Upper lobe of left lung (tissue), 6 donors: ENCODE measurements at regions not wholly inside any gene's neighbourhood (a gene's known extent, or its start where the extent isn't known, plus 50 kb on each side); places are given as distances from the start of the nearest gene placed in this dataset.

Experiments used
- ATAC-seq, 2 donors: fragments of 200-7000 bp; cut with Tn5 transposase; one replicate each; pipeline ENCODE4 v1.9.1; 2022; ENCODE audit warnings: mild to moderate bottlenecking in 2 of 2, moderate library complexity in 2 of 2; ENCODE audit not compliant: low FRiP score in 2 of 2
- DNase-seq, 2 donors: peaks; one replicate each; pipeline ENCODE4 v3.0.0-alpha.2; 2019 to 2020
- H3K27ac ChIP-seq, 4 donors: fragments of 200-600 bp; sonication (generic); one replicate each; pipeline ENCODE4 v1.5.1; 2016 to 2019
- H3K27me3 ChIP-seq, 4 donors: fragments of 200-600 bp; sonication (generic); one replicate each; pipeline ENCODE4 v1.5.1; 2017 to 2019
- H3K36me3 ChIP-seq, 4 donors: fragments of 200-600 bp; sonication (generic); one replicate each; pipeline ENCODE4 v1.5.1; 2016 to 2019
- H3K4me1 ChIP-seq, 4 donors: fragments of 200-600 bp; sonication (generic); one replicate each; pipeline ENCODE4 v1.5.1; 2018 to 2019
- H3K4me3 ChIP-seq, 4 donors: fragments of 200-600 bp; sonication (generic); one replicate each; pipeline ENCODE4 v1.5.1; 2017 to 2019; ENCODE audit warnings: mild to moderate bottlenecking in 2 of 4, moderate library complexity in 1 of 4
- H3K9me3 ChIP-seq, 4 donors: fragments of 200-600 bp; sonication (generic); one replicate each; pipeline ENCODE4 v1.5.1; 2018 to 2019
- EP300 ChIP-seq, 4 donors: sonication (generic); formaldehyde crosslinking; IDR thresholded peaks; one replicate each; pipeline ENCODE4 v1.5.1; 2017; ENCODE audit warnings: antibody characterized with exemption in 4 of 4, control low read depth in 2 of 4
- POLR2A ChIP-seq, 4 donors: fragments of 450-650 bp; IDR thresholded peaks; one replicate each; pipeline ENCODE4 v1.5.1; 2016 to 2017; ENCODE audit warnings: antibody characterized with exemption in 4 of 4, mild to moderate bottlenecking in 2 of 4
- POLR2AphosphoS5 ChIP-seq, 2 donors: sonication (generic); formaldehyde crosslinking; IDR thresholded peaks; one replicate each; pipeline ENCODE4 v1.5.1; 2017; ENCODE audit warnings: antibody characterized with exemption in 2 of 2
- WGBS, 2 donors: methylation state at CpG; one replicate each; pipeline ENCODE4 v1.1.5; 2017 to 2018; 5-methylcytosine and 5-hydroxymethylcytosine counted together
- TF ChIP-seq, protein P1 (sequence below), 6 experiments: fragments of 450-650 bp in 4 of 6; fragments of 200-600 bp in 2 of 6; sonication (generic) in 2 of 6; IDR thresholded peaks; one replicate each; pipeline ENCODE4 v1.5.1; 2016 to 2019; ENCODE audit warnings: antibody characterized with exemption in 6 of 6
- donor health status: DM: no; HTN: no; CAD: no; lungs with moderate emphysema.
- donor health status: DM: no; HTN: yes; CAD: no; lungs with severe emphysema.

DNA sequence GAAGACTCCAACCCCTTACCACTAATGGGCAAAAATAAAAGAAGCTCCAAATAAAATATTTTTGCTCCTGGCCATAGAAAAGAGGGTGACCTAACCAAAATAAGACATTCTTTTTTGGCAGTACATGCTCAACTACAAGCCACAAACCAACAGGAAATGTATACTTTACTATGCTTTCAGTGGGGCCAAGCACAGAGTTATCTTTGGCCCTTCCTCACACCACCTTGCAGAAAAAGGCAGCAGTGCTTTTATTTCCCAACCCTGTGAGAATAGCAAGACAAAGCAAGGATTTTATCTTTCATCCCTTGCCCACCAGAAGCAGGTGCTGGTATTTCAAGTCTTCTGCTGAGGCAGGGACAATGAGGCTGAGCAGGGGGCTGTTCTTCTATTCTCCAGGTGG is 1493.1 kb downstream of the CDH11 start:
- Histone ChIP-seq H3K4me3 (no peak overlapping the region), H3K4me1 (no peaks in the 10 kb centered on the region), H3K36me3 (no peaks in the 10 kb centered on the region), H3K9me3 (no peaks in the 10 kb centered on the region), H3K27ac (no peak overlapping the region), H3K27me3 (no peaks in the 10 kb centered on the region)
- TF ChIP-seq POLR2AphosphoS5 (IDR thresholded peaks at IDR 0.05) = no peak
- TF ChIP-seq EP300 (IDR thresholded peaks at IDR 0.05) = no peak
- TF ChIP-seq, protein P1, sequence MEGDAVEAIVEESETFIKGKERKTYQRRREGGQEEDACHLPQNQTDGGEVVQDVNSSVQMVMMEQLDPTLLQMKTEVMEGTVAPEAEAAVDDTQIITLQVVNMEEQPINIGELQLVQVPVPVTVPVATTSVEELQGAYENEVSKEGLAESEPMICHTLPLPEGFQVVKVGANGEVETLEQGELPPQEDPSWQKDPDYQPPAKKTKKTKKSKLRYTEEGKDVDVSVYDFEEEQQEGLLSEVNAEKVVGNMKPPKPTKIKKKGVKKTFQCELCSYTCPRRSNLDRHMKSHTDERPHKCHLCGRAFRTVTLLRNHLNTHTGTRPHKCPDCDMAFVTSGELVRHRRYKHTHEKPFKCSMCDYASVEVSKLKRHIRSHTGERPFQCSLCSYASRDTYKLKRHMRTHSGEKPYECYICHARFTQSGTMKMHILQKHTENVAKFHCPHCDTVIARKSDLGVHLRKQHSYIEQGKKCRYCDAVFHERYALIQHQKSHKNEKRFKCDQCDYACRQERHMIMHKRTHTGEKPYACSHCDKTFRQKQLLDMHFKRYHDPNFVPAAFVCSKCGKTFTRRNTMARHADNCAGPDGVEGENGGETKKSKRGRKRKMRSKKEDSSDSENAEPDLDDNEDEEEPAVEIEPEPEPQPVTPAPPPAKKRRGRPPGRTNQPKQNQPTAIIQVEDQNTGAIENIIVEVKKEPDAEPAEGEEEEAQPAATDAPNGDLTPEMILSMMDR (IDR thresholded peaks at IDR 0.05) = no peak
- no peak for TF ChIP-seq POLR2A (IDR thresholded peaks at IDR 0.05)
- ATAC-seq (no peak), DNase-seq (no peak)

DNA sequence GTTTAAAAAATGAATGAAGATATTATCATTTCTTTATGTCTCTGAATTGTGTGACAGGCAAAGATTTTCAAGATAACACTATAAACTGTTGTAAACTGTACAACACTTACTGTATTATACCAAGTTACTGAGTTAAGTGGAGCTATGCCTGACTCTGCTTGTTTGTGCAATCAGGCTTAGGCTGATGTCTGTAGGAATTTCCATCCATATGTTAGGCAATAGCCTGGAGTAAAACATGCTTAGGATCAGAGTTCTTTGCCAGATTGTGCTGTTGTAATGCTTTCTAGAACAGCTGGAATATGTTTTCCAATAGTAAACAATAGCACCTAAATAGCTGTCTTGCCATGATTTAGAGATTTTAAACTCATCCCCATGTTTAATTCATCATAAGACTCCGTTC is 1496.7 kb downstream of the CDH11 start:
- Histone ChIP-seq H3K4me3 (no peak overlapping the region), H3K4me1 (no peaks in the 10 kb centered on the region), H3K27me3 (no peaks in the 10 kb centered on the region), H3K27ac (no peak overlapping the region), H3K9me3 (no peaks in the 10 kb centered on the region), H3K36me3 (no peaks in the 10 kb centered on the region)
- 53 to 56% methylated on average over 1 of the region's 1 CpG for WGBS, 2 donors
- TF ChIP-seq, protein P1 (IDR thresholded peaks at IDR 0.05) = no peak
- TF ChIP-seq POLR2AphosphoS5 (IDR thresholded peaks at IDR 0.05) (no peak), EP300 (IDR thresholded peaks at IDR 0.05) (no peak), POLR2A (IDR thresholded peaks at IDR 0.05) (no peak)
- DNase-seq (no peak), ATAC-seq (no peak)

DNA sequence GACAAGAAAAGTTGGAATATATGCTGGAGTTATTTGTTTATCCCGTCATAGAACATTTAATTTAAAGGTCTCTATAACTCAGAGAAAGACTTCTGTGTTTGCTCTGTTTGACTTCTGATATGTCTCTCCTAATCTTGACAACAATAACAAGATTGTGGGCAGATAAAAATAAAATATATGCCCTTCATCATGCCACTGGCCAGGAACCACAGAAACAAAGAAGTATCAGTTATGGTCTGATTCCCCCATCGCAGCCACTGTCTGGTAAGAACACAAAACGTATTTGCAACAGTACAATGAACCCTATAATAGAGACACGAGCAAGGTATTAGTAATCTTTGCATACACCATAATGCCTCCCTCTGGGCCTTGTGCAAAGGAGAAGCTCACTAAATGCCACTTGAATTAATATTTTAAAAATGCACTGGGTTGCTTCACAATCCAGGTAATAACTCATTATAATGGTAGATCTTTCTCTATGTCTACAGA is 1498.3 kb downstream of the CDH11 start:
- WGBS, 2 donors = 77 to 78% methylated on average over 4 of the region's 4 CpGs
- H3K27me3 ChIP-seq = no peaks in the 10 kb centered on the region
- no peaks in the 10 kb centered on the region for H3K36me3 ChIP-seq
- TF ChIP-seq EP300 (IDR thresholded peaks at IDR 0.05) = no peak
- TF ChIP-seq, protein P1 (IDR thresholded peaks at IDR 0.05) = no peak
- TF ChIP-seq POLR2A (IDR thresholded peaks at IDR 0.05) = no peak
- TF ChIP-seq POLR2AphosphoS5 (IDR thresholded peaks at IDR 0.05) = no peak
- DNase-seq (no peak), ATAC-seq (no peak)
- no peaks in the 10 kb centered on the region for H3K9me3 ChIP-seq
- no peak overlapping the region for H3K4me3 ChIP-seq
- H3K4me1 ChIP-seq = no peaks in the 10 kb centered on the region
- no peak overlapping the region for H3K27ac ChIP-seq

DNA sequence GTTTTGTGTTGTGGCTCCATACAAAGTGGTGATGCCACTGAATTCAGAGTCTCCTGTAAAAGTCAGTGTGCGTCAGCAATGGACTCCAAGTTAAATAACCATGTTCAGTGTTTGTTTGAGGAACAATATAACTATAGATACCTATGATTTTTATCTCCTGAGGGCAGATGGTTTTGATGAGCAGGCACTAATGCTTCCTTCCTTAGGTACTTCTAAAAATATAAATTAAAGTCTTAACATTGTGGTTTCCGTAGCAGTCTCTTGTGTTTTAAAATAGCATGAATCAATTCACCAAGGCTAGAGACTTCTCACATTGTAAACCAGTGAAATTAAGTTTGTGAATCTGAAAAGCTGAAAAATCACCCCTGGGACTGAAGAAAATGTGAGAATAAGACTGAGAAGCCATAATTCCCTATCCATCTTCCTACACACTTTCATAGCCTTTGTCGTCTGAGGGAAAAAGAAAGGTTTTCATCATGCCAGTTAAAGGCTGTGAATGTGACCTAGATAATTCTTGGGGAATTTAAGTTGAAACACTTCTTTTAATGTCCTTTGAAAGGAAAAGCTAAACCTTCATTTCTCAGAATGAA is 1502.9 kb downstream of the CDH11 start:
- no peak for TF ChIP-seq POLR2A (IDR thresholded peaks at IDR 0.05)
- TF ChIP-seq EP300 (IDR thresholded peaks at IDR 0.05) = no peak
- TF ChIP-seq, protein P1 (IDR thresholded peaks at IDR 0.05) = no peak
- TF ChIP-seq POLR2AphosphoS5 (IDR thresholded peaks at IDR 0.05) = no peak
- DNase-seq (no peak), ATAC-seq (no peak)
- Histone ChIP-seq H3K27ac (no peak overlapping the region), H3K4me1 (peaks cover 0 to 8% (median 0%) of the 10 kb centered on the region in 4 donors), H3K4me3 (no peak overlapping the region), H3K27me3 (no peaks in the 10 kb centered on the region), H3K9me3 (peaks cover 0 to 7% (median 0%) of the 10 kb centered on the region in 4 donors), H3K36me3 (no peaks in the 10 kb centered on the region)
- 59 to 65% methylated on average over 3 of the region's 3 CpGs for WGBS, 2 donors
